HG02973 (cell line): ENCODE measurements at regions not wholly inside any gene's neighbourhood (a gene's known extent, or its start where the extent isn't known, plus 50 kb on each side); places are given as distances from the start of the nearest gene placed in this dataset.
A peak's percentile ranks its signal among the peaks of the same experiment; 100 is the strongest.
"Not testable (repeated sequence)": the region's sequence is repeated elsewhere in the genome, so short reads cannot be mapped to it uniquely, and the experiment has no call there.

Source experiments
- ATAC-seq: cut with Tn5 transposase; IDR thresholded peaks from one replicate; pipeline ENCODE4 v1.9.1; 2021; ENCODE audit warnings: moderate library complexity; ENCODE audit not compliant: unreplicated experiment

DNA sequence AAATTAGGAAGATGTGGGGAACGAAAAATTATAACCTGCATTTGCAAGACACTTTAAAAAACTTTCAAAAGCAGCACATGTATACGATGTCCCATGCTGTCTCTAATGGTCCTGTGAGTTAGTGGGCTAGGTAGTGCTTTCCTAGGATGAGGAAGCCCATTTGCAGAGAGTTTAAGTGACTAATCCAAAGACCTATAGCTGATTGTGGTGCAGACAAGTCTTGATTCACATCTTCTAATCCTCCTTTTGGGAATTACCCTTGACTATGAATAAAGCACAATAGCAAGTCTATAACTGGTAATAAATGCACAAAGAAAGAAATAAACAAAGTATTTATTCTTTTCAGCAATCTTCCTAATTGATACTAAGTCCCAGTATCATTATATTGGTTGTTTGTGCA lies 234.6 kb upstream of the FANCL start:
- no peak for ATAC-seq

DNA sequence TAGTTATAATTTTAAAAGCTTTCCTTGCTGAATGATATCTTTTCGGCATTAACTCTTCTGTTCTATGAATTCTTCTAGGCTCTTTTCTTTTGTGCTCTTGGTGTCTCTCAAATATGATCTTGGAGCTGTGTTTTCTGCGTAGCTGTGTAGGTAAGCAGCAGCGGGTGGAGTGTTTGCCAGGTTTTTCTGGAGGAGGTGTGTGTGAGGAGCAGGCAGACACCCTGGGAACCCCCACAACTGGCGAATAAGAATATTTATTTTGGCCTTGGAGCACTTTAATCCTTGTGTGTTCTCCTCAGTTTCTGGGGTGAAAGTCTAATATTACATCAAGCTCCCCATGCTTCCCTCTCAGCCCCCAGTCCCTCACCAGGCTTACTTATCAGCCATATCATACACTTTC lies 232.0 kb upstream of the FANCL start:
- ATAC-seq = no peak

DNA sequence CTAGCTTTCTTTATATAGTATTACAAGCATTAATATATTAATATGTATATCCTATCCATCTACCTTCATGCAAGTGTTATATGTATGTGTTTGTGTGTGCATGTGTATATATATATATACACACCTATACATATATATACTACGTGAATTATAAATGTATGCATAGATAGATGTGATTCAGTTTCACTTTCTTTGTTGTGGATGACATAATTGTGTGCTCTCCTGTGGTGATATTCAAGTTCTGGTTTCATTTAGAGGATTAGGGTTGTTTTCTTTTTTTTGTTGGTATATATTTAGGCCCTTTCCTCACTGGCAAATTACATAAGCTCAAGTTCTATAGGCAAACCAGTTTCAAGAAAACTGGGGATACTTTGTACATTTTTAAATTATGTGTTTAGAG lies 225.7 kb upstream of the FANCL start:
- ATAC-seq = peak; percentile 65

DNA sequence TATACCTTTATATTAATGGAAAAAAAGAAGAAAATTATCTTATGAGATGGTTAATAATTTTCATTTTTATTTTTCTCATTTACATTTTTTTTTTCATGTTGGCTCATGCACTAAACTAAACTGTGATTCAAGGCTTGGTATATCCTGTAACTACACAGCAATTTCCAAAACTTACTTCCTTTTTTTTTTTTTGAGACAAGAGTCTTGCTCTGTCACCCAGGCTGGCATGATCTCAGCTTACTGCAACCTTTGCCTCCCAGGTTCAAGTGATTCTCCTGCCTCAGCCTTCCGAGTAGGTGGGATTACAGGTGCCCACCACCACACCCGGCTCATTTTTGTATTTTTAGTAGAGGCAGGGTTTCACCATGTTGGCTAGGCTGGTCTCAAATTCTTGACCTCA lies 224.9 kb upstream of the FANCL start:
- not testable (repeated sequence) for ATAC-seq

DNA sequence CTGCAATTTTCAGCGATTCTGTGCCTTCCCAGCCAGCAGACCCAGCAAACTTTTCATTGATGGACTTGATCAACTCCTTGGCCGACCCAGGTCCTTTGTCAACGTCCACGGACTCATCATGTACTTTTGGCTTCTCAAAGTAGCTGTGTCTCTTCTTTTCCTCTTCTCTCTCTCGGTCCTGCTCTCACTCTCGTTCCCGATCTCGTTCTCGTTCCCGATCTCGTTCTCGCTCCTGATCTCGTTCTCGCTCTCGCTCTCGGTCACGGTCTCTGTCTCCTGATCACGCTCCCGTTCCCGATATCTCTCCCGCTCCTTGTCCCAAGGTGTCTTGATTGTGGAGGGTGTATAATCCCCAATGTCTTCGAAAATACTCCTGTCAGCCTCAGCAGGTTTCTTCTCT lies 219.5 kb upstream of the FANCL start:
- no peak for ATAC-seq

DNA sequence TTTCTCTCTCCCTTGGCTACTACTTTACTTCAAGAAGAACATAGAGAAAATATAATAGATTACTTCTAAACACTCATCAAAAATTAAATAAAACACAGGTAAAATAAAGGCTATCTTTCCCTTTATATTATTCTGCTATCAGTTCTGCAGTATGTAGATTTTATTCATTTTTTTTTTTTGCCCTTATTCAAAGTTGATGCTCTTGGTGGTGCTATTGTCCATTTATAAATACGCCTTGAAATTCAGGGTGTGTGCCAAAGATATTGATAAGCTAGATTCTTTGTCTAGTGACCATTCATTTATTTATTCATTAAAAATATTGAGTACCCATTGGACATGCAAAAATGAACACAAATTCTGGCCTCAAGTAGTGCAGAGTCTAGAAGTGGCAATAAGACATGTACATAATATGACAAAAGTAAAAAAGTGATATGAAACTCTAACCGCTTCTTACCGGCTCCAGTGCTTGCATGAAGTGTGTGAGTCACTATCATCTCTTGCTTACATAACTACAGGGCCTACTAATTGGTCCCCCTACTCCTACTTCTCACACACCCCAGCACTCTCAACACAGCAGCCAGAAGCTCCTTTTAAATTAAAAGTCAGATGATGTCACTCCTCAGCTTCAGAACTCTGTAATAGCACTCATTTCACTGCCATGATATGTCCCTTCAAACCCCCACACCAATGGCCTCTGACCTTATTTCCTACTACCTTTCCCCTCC lies 208.3 kb upstream of the FANCL start:
- ATAC-seq = peak; percentile 94

DNA sequence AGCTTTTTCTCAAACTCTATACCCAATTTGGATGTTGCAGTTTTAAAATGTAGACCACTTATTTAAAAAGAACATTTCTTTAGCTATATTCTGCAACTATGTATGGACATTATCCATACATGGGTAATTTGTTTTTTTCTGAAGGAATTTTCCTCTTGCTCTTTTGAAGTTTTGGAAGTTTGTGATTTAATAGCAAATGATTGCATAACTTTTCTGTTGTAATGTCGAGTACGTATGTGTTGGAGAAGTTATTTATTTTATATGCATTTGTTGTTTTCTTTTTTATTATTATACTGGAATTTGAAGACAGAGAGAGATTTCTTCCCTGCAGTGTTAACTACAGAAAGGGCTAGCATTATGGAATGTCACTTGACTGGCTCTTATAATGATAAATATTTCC lies 207.7 kb upstream of the FANCL start:
- ATAC-seq = no peak

DNA sequence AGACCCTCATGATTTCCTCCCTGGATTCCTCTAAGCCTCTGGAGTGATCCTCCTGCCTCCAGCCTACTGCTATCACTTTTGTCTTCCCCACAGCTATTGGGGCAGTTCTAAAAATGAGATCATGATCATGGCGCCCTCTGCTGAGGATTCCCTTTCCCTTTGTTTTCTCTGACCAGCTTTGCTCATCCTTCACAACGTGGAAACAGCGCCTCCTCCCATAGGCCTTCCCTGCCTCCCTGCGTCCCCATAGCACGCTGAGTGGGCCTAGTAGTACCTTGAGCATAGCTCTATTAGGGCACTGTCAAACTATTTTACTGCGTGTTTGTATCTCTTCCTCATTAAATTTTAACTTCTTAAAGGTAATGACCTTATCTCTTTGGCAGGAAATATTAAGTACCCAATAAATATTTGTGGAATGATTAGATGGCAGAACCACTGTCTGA lies 207.0 kb upstream of the FANCL start:
- ATAC-seq = peak; percentile 44

DNA sequence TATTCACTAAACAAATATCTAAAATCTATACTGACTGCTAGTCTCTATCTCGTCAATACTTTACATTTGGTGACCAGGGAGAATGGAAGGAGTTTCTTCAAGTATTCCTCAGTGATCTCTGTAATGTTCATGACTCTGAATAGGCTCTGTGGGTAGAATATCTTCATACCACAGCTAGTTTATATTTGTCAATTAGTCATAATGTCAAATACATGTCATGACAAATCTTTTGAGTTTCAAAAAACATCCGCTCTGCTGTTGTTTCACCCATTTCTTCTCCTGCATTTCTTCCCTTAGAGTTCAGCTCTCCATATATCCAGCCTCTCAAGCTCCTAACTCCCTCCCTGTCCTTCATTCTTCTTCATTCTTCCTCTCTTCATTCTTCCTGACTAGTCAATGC lies 206.5 kb upstream of the FANCL start:
- no peak for ATAC-seq

DNA sequence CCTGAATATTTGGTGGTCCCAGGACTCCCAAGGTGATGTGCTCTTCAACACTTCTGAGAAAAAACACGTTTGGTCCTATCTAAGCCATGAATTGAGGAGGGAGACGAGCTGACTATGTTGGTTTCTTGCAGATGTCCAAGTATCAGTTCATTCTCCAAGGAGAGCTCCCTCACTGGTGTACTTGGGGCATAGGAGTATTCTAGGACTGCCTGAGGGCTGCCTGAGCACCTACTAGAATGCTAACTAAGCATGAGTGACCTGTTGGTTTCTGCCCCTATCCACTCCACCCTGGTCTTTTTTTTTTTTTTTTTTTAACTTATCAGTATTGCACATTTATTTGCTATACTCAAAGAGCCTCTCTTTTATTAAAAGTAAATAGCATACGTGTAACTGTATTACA lies 200.5 kb upstream of the FANCL start:
- ATAC-seq = no peak

DNA sequence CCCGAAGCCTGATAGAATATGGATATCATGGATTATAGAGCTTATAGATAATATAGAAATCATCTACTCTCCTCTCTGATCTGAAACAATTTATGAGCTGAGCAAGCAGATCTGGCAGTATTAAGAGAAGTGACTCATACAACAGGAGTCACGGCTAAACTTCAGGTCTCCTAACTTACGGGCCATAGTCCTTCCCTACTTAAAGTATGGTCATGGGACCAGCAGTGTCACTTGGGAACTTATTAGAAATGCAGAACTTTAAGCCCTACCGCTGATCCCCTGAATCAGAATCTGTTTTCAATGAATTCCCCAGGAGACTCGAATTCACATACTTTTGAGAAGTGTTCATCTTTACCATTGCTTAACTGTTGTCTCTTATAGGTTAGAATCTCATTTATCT lies 195.7 kb upstream of the FANCL start:
- ATAC-seq = no peak

DNA sequence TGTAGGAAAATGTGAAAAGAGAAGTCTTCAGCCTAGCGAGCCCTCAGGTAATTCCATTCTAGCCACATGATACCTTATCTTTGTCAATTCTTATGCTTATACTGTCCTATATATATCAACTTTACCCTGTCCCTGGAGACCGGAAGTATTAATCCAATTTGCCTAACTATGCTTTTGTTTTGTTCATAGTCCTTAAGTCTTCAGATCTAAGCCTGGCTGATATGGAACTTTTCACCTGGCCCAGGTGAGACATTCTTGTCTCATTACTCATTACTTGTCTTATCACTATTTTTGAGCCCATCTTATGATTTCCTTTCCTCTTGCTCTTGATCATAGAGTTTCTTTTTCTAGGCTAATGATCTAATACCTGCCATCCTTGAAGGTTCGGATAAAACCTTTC lies 194.1 kb upstream of the FANCL start:
- ATAC-seq = no peak

DNA sequence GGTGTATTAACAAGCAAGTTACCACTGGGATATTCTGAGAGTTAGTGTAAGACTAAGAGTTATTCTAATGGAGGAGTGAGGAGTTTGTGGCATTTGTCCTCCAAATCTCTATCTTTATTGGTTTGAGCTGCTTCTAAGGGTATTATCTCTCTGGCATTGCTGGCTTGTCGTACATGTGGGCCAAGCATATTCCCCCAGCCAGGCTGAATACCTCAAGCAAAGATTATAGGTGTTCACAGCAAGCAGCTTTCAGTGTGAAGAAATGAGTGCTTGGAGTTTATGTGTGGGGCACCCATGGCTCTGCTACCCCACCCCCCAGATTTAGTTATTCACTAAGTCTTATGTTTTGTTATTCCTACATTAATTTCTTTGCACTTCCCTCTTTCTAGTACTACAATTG lies 193.6 kb upstream of the FANCL start:
- no peak for ATAC-seq

DNA sequence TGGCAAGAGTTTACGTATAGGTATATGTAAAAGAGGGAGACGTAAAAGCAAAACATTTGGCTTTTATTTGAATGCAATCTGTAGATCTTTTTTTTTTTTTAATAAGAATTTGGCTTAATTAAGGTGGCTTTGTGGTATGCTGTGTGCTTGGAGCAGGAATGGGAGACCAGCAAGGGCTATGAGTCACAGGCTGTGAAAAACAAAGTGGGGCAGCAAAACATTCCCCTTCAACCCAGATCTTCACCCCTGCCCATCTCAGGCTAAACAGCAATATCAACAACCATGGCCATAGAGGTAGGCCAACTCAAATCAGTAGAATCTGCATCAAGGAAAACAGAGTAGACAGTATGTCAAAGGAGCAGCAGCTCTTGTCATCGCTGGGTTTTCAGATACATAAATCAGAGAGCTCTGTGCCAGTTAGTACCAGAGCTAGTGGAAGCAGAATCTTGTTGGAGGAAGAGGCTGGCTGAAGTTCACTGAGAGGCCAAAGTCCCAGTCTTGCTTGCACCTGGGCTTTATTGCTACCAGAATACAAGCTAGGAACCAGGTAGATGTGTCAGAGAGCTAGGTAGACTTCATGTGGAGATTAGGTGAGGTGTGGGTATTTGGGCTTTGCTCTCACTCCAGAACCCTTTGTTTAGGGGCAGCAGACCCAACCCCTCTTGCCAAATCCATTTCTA lies 191.5 kb upstream of the FANCL start:
- ATAC-seq = no peak

DNA sequence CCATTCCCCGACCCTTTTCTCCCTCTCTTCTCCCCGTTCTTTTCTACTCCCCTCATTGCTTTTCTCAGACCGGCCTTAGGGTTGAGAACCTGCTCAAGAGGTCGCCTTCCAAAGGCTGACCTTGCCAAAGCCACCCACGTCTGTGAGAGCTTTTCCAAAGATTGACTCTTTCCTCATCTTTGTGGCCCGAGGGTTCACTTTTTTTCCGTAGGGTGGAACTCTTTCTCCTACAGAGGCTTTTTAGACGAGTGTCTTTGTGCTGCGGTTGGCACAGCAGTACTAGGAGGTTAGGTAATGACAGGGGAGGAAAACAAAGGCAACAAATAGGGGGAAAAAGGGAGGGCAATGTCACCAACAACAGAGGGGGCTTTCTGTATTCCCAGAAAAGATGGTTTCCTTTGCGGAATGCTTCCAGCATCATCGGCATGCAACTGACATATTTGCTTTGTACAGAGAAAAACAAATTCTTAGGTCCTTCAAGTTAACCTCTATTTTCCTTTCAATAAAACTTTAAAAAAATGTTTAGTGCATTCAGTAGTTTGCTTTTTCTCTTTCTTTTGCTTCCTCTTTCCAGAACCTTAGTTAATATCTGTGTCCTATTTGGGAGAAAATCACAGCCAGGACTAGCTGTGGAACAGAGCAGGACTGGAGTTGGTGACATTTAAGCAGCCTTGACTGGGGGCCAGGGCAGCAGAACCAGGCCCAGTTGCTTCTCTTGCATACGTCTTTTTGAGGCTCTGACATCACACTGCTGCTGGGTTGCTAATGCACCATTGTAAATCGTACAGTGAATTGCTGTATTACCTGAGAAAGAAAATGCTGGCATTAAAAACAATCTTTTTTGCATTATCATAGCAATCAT lies 188.1 kb upstream of the FANCL start:
- no peak for ATAC-seq

DNA sequence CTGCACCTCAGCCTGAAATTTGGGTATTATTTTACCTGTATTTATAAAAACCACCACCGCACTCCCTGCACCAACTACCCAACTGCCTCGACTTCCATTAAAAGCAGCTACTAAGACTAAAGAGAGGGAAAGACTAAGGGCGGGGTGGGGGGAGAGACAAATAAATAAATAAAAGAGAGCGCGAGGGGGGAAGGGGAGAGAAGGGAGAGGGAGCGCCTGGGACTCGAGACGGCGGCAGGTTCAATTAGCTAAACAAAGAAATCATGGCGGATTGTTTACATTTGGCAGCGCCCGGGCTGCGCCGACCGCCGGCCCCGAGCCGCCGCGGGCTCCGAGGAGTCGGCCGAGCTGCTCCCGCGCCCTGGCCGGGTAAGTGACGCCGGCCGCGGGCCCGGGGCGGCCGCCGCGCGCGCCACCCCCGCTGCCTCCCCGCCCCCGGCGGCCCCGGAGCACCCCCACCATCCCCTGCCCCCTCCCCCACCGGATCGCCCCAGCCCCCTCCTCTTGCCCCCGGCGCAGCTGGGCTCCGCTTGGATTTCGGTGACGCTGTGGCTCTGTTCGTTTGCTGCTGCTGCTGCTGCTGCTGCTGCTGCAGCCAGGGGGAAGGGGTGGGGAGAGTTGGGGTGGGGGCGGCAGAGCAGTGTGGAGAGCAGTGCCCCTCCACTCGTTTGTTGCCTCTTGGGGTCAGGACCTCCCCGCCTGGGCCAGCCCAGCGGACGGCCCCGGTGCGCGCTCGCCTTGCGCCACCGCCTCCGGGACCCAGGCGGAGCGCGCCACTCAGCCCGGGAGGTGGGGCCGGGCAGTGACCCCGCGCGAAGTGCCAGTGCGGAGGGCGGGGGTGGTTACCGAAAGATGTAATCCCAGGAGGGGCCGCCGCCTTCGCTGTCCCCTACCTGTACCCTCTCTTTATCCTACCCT lies 187.2 kb upstream of the FANCL start:
- peak; percentile 49 for ATAC-seq

DNA sequence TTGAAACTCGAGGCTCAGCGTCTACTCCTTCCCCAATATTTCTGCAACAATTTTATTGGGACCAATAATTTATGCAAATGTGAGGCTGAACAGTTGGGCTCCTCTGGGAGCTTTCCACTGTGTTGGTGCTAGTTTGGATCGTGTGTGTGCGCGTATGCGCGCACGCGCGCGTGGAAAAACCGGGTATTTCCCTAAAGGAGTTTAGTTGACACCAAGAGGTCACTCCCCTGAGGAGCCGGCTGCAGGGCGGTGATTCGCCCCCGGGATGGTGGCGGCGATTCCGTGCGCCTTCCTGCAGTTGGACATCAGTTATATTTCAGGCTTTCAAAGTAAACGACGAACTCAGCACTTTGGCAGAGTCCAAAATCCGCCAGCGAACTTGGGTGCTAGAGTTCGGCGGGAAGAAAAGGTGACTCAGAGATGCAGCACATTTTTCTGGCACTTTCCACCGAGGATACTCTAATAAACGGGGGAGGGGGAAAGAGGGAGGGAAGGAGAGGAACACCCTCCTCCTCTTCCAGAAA lies 186.5 kb upstream of the FANCL start:
- no peak for ATAC-seq

DNA sequence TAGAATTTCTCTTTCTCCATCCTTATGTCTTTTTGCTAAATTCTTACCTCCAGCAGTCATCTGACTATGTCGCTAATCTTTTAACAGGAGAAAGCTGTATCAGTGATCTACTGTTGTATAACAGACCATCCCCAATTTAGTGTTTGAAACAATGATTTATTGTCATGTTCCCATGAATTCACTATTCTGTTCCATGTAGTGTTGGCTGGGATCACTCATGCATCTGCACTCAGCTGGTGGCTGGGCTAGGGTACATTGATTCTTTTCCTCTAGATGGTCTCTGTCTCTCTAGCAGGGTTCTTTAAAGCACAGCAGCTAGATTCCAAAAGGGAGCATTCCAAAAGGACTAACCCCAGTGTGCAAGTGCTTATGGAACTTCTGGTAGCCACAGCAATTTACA lies 184.2 kb upstream of the FANCL start:
- no peak for ATAC-seq

DNA sequence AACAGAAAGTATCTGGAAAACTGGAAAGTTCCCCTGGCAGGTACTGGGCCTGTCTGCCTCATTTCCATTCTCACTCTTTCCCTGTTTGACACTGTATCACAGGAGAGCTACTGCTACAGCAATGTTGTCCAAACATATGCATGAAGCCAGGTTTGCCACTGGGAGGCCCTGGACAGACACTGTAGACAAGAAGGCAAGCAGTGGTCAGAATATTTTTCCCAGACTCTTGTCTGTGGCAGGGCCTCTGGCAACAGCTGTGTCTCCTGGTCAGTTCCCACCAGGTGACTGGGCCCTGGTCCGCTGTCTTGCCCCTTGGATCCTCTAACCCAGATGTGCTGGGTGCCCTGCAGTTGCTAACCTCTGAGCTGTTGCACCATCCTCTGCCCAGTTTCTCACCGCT lies 178.9 kb upstream of the FANCL start:
- no peak for ATAC-seq

DNA sequence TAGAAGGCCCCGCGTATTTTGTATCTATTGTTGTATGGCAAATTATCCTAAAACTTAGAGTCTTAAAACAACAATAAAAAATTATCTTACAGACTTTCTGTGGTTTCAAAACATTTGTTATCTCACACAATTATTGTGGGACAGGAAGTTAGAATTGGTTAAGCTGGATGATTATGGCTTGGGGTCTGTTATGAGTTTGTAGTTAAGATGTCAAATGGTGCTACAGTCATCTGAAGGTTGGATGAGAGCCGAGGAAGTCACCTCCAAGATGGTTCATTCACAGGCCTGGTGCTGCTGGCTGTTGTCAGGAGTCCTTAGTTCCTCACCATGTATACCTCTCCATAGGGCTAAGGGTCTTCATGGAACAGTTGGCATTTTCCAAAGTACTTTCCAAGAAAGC lies 175.6 kb upstream of the FANCL start:
- no peak for ATAC-seq

DNA sequence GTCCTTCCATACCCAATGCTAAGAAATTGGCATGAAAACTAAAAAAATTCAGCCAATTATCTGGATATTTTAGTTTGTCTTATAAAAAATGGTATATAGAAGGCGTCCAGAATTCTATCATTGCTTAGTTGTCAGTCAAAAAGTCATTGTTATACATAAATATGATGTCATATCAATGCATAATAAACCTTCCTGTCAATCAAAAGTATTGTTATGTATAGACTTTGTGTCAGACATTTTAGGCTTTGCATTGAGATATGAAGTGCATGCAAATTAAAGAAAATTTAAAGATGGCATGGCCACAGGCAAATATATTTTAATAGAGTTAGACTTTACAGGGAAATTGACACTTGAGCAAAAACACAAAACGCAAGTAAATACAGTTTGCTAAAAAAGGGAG lies 173.4 kb upstream of the FANCL start:
- no peak for ATAC-seq
